Fibroblast of villous mesenchyme (primary cell): ENCODE measurements at regions not wholly inside any gene's neighbourhood (a gene's known extent, or its start where the extent isn't known, plus 50 kb on each side); places are given as distances from the start of the nearest gene placed in this dataset.

ENCODE experiments used
- DNase-seq: peaks from one replicate; pipeline ENCODE4 v3.0.0-alpha.2; 2010; ENCODE audit warnings: low read depth
- H3K4me3 ChIP-seq: 2 replicates; pipeline ENCODE4 v1.5.1; 2011; ENCODE audit warnings: low read depth, mild to moderate bottlenecking, low read length
- TF ChIP-seq, protein P1 (sequence below): IDR thresholded peaks from 2 replicates; pipeline ENCODE4 v1.5.1; 2012; ENCODE audit warnings: low read depth, mild to moderate bottlenecking, low read length; ENCODE audit not compliant: insufficient read depth

DNA sequence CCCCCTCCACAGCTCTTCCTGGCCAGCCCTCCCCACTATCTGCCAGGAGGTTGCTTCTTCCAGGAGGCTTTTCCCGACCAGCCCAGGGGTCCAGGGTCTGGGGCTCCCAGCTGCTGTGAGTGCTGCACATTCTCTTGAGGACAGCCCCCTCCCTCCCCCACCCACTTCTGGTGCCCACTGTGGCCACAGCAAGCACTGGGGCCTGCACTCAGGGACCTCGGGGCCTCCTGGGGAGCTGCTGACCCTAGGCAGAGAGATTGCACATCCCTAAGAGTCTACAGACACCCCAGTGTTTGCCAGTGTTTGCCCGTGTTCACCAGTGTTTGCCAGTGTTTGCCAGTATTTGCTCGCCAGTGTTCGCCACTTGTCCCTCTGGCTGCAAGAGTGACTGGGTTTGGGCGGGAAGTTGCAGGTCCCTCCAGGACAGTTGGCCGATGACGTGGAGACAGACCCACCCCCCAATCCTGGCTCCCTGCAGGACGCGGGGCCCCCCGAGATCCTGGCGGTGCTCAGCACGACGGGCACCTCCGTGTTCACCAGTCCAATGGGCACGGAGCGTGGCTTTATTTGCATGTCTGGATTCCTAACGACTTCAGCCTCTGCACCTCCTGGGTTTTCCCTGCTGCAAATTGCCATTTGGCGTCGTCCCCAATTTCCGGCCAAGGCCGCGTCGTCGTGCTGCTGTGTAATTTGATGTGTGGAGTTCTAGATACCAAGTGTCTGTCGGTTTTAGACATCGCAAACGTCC lies 87.5 kb upstream of the NKX1-1 start:
- no peak for DNase-seq
- TF ChIP-seq, protein P1, sequence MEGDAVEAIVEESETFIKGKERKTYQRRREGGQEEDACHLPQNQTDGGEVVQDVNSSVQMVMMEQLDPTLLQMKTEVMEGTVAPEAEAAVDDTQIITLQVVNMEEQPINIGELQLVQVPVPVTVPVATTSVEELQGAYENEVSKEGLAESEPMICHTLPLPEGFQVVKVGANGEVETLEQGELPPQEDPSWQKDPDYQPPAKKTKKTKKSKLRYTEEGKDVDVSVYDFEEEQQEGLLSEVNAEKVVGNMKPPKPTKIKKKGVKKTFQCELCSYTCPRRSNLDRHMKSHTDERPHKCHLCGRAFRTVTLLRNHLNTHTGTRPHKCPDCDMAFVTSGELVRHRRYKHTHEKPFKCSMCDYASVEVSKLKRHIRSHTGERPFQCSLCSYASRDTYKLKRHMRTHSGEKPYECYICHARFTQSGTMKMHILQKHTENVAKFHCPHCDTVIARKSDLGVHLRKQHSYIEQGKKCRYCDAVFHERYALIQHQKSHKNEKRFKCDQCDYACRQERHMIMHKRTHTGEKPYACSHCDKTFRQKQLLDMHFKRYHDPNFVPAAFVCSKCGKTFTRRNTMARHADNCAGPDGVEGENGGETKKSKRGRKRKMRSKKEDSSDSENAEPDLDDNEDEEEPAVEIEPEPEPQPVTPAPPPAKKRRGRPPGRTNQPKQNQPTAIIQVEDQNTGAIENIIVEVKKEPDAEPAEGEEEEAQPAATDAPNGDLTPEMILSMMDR = no peak
- no peak overlapping the region for H3K4me3 ChIP-seq

DNA sequence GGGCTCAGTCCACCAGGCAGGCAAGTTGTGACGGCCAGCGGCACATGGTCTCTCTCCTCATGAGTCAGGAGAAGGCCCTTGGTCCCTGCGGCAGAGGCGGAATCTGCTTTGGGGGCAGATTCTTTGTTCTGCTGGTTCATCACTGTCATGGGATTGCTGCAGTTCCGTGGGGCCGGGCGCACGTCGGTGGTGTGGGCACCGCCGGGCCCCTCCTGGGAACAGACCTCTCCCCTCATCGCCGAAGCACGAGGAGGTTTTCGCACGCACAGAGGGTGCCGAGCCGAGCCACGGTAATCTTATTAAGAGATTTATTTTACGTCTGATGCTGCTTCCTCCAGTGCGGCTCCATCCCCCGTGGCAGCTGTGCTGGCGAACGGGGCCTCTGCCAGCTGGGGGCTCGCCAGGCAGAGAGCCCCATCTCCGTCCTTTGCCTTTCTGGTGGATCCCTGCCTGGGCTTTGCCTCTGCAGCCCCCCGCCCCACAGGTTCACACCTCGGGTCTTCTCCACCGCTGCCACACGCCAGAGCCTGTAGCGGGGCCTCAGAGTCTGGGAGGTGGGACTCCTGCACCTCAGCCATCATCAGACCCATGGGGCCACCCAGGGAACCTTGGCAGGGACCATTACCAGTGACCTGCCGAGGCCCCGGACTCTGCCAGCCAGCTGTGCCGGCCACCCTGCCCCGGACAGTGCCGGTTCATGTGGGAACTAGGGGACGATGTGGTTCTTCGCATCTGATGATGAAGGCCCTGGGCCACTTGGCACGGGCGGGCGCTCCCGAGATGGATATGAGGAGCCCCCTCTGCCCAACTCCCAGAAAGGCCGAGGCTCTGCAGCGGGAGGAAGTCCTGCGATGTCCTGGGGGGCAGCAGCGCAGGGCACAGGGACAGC lies 86.7 kb upstream of the NKX1-1 start:
- H3K4me3 ChIP-seq = no peak overlapping the region
- TF ChIP-seq, protein P1 = no peak
- DNase-seq = no peak

DNA sequence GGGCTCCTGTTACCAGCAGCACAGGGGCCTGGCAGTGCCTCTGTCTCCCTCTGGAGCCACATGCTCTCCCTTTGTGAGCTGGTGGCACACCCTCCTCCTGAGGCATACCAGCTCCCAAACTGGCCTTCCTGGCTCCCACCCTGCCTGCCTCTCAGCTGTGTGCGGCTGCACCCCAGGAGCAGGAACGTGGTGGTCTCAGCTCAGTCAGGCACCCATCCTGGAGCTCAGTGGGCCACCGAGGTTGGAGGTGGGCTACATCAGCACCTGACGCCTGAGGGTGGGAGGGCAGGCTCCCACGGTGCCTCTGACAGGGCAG lies 85.9 kb upstream of the NKX1-1 start:
- TF ChIP-seq, protein P1 = no peak
- H3K4me3 ChIP-seq = no peak overlapping the region
- no peak for DNase-seq

DNA sequence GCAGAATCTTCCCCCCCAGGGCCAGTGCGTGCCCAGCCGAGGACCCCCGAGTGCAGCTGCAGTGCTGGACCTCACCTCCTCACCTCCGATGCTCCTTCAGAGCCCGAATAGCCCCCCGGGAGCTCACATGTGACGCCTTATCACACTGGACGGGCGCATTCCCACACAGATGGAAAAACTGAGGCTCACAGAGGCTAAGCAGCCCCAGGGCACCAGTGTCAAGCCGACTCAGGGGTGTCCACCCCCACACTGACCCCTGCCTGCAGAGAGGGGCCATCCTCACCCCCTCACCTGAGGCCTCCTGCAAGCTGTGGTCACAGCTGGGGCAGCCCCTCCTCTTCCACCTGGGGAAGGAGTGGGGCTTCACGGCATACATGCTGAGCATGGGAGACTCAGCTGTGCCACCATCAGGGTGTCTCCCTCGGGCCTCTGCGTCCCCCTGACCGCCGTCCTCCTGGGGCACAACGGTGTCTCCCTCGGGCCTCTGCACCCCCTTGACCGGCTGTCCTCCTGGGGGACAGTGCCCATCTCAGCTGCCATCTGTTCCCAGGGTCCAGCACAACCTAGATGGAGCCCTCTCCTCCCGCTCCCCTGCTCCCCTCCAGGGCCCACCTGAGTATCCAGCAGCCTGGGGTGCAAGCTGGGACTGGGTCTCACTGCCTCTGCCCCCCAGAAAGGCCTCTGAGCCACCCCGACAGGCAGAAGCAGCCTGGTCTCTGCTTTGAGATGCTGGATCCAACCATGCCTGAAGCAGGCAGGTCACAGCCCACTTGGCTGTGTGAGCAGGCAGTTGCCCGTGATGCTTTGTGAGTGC lies 85.3 kb upstream of the NKX1-1 start:
- H3K4me3 ChIP-seq = no peak overlapping the region
- TF ChIP-seq, protein P1 = no peak
- no peak for DNase-seq

DNA sequence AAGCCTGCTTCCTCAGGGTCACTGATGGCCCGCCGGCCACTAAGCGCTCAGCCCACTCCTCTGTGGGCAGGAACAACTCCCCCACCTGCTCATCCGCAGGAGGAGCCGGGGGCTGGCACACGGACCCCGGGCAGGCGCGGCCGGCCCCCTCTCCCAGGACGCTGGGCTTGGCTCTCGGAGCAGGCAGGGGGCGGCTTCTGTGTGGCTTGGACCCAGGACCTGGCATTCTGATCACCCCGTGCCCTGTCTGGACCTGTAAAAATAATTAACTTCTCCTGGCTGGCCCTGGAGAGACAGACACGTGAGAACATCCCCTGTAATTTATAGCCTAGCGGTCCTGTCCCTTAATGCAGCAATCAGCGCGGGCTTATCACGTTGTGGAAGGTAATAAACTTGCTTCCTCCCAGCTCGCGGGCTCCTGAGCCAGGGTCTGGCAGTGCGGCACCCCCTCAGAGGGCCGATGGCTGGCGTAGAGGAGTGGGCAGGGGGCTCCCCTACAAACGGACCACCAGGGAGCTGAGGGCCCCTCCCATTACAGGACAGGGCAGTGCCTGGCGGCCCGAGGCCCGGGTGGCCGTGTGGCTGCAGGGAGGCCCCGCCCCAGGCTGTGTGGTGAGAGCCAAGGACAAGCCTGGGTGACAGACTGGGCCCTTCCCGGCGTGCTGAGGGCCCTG lies 84.5 kb upstream of the NKX1-1 start:
- TF ChIP-seq, protein P1 = no peak
- DNase-seq = no peak
- no peak overlapping the region for H3K4me3 ChIP-seq

DNA sequence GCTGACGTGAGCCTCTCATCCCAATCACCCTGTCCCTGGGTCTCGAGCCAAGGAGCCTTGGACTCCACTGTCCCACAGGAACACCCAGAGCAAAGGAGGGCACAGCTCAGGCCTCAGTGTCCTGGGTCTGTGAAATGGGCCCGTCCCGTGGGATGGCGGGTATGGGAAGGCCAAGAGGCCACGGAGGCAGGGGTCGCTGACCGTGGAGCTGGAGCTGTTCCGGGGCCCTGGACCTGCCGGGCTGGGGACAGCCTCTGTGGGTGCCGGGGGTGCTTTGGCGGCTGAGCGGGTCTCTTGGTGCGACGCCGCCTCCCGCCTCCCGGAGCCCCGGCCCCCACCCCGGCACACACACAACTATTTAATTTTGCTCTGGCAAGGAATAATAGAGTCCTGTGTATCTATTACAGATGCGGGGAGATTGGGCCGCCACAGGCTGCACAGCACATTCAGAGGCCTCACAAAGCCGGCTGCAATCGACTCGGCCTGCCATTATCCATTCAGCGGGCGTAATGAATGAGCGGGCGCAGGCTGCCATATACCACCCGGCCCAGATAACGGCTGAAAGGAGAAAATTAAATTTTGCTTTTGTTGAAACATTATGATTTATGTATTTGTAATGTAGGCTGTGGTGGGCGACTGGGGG lies 83.9 kb upstream of the NKX1-1 start:
- TF ChIP-seq, protein P1 = no peak

More for the DNA sequence above, 83.9 kb upstream of the NKX1-1 start:
- no peak for DNase-seq
- no peak overlapping the region for H3K4me3 ChIP-seq
